Fibroblast of lung (primary cell): ENCODE measurements at regions not wholly inside any gene's neighbourhood (a gene's known extent, or its start where the extent isn't known, plus 50 kb on each side); places are given as distances from the start of the nearest gene placed in this dataset.

Experiments
- DNase-seq, 2 donors: peaks; one replicate each; pipeline versions ENCODE4 v3.0.0 to v3.0.0-alpha.2; 2010; ENCODE audit warnings: low read depth in 2 of 2
- H2AFZ ChIP-seq: 2 replicates; pipeline ENCODE4 v1.5.1; 2012; ENCODE audit warnings: low read length, control low read depth, inconsistent platforms
- H3K27ac ChIP-seq: 2 replicates; pipeline ENCODE4 v1.5.1; 2011; ENCODE audit warnings: low read length, control low read depth; ENCODE audit not compliant: insufficient read depth
- H3K27me3 ChIP-seq: 2 replicates; pipeline ENCODE4 v1.5.1; 2011; ENCODE audit warnings: mild to moderate bottlenecking, low read length; ENCODE audit not compliant: control insufficient read depth, insufficient read depth
- H3K36me3 ChIP-seq: 2 replicates; pipeline ENCODE4 v1.5.1; 2011; ENCODE audit warnings: low read length; ENCODE audit not compliant: control insufficient read depth, insufficient read depth
- H3K4me1 ChIP-seq: 2 replicates; pipeline ENCODE4 v1.5.1; 2011; ENCODE audit warnings: low read length; ENCODE audit not compliant: control insufficient read depth, insufficient read depth; ENCODE audit errors: extremely low read depth
- H3K4me2 ChIP-seq: 2 replicates; pipeline ENCODE4 v1.5.1; 2011; ENCODE audit warnings: low read length, control low read depth; ENCODE audit not compliant: insufficient read depth; ENCODE audit errors: extremely low read depth
- H3K4me3 ChIP-seq, 4 experiments: fragments of 200-600 bp in 1 of 4; sonication (generic) in 1 of 4; replicated peaks in 1 of 4; 2 replicates each; pipeline ENCODE4 v1.5.1; 2011 to 2016; ENCODE audit warnings: low read length in 4 of 4, low read depth in 3 of 4, mild to moderate bottlenecking in 3 of 4, control low read depth in 2 of 4, inconsistent platforms in 1 of 4, mixed read lengths in 1 of 4; ENCODE audit not compliant: insufficient read depth in 1 of 4; ENCODE audit errors: control extremely low read depth in 1 of 4
- H3K79me2 ChIP-seq: 2 replicates; pipeline ENCODE4 v1.5.1; 2012; ENCODE audit warnings: mild to moderate bottlenecking, low read length, inconsistent platforms; ENCODE audit not compliant: control insufficient read depth, insufficient read depth
- H3K9ac ChIP-seq: 2 replicates; pipeline ENCODE4 v1.5.1; 2011; ENCODE audit warnings: mild to moderate bottlenecking, low read length, control low read depth; ENCODE audit not compliant: insufficient read depth
- H3K9me3 ChIP-seq: 2 replicates; pipeline ENCODE4 v1.5.1; 2012; ENCODE audit warnings: low read depth, low read length; ENCODE audit not compliant: control insufficient read depth, insufficient read depth
- H4K20me1 ChIP-seq: 2 replicates; pipeline ENCODE4 v1.5.1; 2011; ENCODE audit warnings: low read length; ENCODE audit not compliant: control insufficient read depth, insufficient read depth; ENCODE audit errors: extremely low read depth
- EZH2 ChIP-seq: IDR thresholded peaks from 2 replicates; pipeline ENCODE4 v1.5.1; 2012; ENCODE audit warnings: low read length, control low read depth, mild to moderate bottlenecking; ENCODE audit errors: missing control alignments
- TF ChIP-seq, protein P1 (sequence below), 2 donors: IDR thresholded peaks in 1 of 2; conservative IDR thresholded peaks in 1 of 2; 1 replicate in 1 of 2; 2 replicates in 1 of 2; pipeline ENCODE4 v1.5.1; 2011 to 2012; ENCODE audit warnings: low read length in 2 of 2, control low read depth in 1 of 2, inconsistent platforms in 1 of 2, low read depth in 1 of 2, mild to moderate bottlenecking in 1 of 2

DNA sequence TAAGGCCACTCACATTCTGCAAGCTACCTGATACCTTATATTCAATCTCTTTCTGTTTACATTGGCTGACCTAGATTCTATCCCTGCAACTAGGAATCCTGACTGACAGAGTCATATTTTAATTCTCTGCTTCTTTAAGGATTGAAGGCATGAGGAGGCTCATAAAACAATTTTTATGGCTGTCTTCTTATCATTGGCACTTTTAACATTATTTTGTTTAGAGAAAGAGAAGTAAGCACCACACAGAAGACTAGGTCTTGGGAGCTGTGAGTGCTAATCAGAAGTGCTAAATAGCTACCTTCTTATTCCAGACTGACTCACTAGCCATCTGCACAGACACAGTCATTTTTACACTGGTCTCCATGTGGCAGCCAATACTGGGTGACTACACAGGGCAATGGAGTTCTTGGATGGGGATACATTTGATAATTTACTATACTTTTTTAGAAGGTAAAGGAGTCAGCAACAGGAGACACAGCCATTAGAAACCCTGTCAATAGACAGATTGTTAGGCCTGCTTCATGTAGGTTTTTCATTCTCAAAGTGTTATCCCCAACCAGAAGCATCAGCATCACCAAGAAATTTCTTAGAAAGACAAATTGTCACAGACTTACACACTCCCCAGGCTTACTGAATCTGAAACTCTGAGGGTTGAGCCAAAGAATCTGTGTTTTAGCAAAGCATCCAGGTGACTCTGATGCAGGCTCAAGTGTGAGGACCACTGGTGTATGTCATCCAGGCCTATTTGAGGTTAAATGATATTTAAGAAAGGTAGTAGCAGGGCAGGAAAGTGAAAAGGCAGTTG is 214.1 kb downstream of the DUSP6 start:
- Histone ChIP-seq H3K4me3 (no peak overlapping the region), H3K27me3 (no peaks in the 10 kb centered on the region), H3K9ac (no peak overlapping the region), H3K4me1 (no peaks in the 10 kb centered on the region), H4K20me1 (no peaks in the 10 kb centered on the region), H3K9me3 (no peaks in the 10 kb centered on the region), H3K79me2 (no peaks in the 10 kb centered on the region), H2AFZ (no peak overlapping the region), H3K4me2 (no peak overlapping the region), H3K36me3 (no peaks in the 10 kb centered on the region), H3K27ac (no peak overlapping the region)
- peak in 1 of 2 donors; percentile 52 for DNase-seq
- TF ChIP-seq, protein P1, sequence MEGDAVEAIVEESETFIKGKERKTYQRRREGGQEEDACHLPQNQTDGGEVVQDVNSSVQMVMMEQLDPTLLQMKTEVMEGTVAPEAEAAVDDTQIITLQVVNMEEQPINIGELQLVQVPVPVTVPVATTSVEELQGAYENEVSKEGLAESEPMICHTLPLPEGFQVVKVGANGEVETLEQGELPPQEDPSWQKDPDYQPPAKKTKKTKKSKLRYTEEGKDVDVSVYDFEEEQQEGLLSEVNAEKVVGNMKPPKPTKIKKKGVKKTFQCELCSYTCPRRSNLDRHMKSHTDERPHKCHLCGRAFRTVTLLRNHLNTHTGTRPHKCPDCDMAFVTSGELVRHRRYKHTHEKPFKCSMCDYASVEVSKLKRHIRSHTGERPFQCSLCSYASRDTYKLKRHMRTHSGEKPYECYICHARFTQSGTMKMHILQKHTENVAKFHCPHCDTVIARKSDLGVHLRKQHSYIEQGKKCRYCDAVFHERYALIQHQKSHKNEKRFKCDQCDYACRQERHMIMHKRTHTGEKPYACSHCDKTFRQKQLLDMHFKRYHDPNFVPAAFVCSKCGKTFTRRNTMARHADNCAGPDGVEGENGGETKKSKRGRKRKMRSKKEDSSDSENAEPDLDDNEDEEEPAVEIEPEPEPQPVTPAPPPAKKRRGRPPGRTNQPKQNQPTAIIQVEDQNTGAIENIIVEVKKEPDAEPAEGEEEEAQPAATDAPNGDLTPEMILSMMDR (conservative IDR thresholded peaks at IDR 0.05 in 1 of 2, IDR thresholded peaks at IDR 0.05 in 1 of 2; ENCODE audit: low read depth in 1 of 2, low read length in 2 of 2) = no peak
- no peak for TF ChIP-seq EZH2

DNA sequence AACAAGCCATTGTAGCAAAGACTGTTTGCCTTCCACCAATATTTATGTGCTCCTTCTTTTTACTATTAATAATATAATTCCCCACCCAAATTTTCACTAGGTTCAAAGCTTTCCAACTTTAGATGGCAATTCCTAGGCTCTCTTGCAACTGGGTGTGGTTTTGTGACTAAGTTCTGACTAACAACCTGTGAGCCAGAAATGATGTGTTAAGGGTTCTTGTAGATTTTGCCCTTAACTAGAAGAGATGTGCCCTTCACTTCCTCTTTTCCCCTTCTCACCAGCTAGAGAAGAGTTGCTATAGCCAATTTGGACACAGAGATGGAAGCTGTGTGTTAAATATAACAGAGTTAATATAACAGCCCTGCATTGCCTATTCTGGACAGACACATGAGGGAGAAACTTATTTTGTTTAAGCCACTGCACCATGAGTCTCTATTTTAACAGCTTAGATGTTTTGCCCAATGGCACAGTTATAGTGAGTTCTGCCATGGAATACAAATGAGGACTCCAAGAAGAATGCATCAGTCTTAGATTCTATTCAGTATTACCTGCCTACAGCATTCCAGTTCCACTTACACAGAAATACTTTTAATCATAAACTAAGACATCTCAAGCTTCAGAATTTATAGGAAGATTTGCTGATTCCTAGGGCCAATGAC is 216.2 kb downstream of the DUSP6 start:
- Histone ChIP-seq H3K9ac (no peak overlapping the region), H4K20me1 (no peaks in the 10 kb centered on the region), H3K9me3 (no peaks in the 10 kb centered on the region), H3K27ac (no peak overlapping the region), H3K4me1 (no peaks in the 10 kb centered on the region), H3K36me3 (no peaks in the 10 kb centered on the region), H2AFZ (no peak overlapping the region), H3K79me2 (no peaks in the 10 kb centered on the region), H3K4me3 (no peak overlapping the region), H3K4me2 (no peak overlapping the region), H3K27me3 (no peaks in the 10 kb centered on the region)
- TF ChIP-seq EZH2 = no peak
- TF ChIP-seq, protein P1 (conservative IDR thresholded peaks at IDR 0.05 in 1 of 2, IDR thresholded peaks at IDR 0.05 in 1 of 2; ENCODE audit: low read depth in 1 of 2, low read length in 2 of 2) = no peak
- DNase-seq = peak; percentile 66 to 69

DNA sequence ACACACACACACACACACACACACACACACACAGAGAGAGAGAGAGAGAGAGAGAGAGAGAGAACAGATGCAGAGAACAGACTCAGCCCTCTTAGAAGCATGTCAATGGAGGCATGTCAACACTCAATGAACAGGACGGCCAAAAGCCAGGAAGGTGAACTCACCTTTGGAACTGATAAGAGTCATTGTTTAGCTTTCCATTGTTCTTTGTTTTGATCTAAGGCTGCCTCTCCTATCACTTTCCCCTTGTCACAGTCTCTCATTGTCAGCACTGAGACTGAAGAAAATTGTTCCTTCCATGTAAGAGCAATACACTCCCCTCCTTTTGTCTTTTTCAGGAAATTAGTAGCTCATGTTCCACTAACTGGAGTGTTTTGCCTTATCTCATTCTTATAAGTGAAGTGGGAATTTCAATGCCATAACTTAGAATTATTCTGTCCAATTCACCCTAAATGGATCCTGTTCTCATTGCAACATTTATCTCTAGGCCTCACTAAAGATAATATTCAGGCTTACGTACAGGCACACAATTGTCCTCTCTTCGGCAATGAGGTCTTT is 218.0 kb downstream of the DUSP6 start:
- no peak overlapping the region for H3K9ac ChIP-seq
- H3K27ac ChIP-seq = no peak overlapping the region
- no peak overlapping the region for H3K4me3 ChIP-seq
- H3K4me2 ChIP-seq = no peak overlapping the region
- TF ChIP-seq, protein P1 (conservative IDR thresholded peaks at IDR 0.05 in 1 of 2, IDR thresholded peaks at IDR 0.05 in 1 of 2; ENCODE audit: low read depth in 1 of 2, low read length in 2 of 2) = no peak
- TF ChIP-seq EZH2 = no peak
- no peaks in the 10 kb centered on the region for H3K4me1 ChIP-seq
- H4K20me1 ChIP-seq = no peaks in the 10 kb centered on the region
- no peaks in the 10 kb centered on the region for H3K79me2 ChIP-seq
- H3K36me3 ChIP-seq = no peaks in the 10 kb centered on the region
- no peaks in the 10 kb centered on the region for H3K9me3 ChIP-seq
- DNase-seq = no peak
- H2AFZ ChIP-seq = no peak overlapping the region
- H3K27me3 ChIP-seq = no peaks in the 10 kb centered on the region
